Right lobe of liver (tissue), 4 donors: ENCODE measurements at regions not wholly inside any gene's neighbourhood (a gene's known extent, or its start where the extent isn't known, plus 50 kb on each side); places are given as distances from the start of the nearest gene placed in this dataset.
"Not testable (repeated sequence)": the region's sequence is repeated elsewhere in the genome, so short reads cannot be mapped to it uniquely, and the experiment has no call there.

ENCODE experiments used
- POLR2A ChIP-seq: fragments of 450-650 bp; IDR thresholded peaks from one replicate; pipeline ENCODE4 v1.6.1; 2017; ENCODE audit warnings: antibody characterized with exemption, mild to moderate bottlenecking
- TF ChIP-seq, protein P1 (sequence below), 4 donors: fragments of 200-600 bp in 3 of 4; fragments of 450-650 bp in 1 of 4; IDR thresholded peaks; one replicate each; pipeline versions ENCODE4 v1.5.1 to v1.8.0; 2016 to 2022; ENCODE audit warnings: antibody characterized with exemption in 4 of 4, mild to moderate bottlenecking in 2 of 4
- donor health status: DM: no; HTN: no; CAD: no.
- donor health status: DM: no; HTN: no; CAD: no.
- donor health status: DM: no; HTN: yes; CAD: no.

DNA sequence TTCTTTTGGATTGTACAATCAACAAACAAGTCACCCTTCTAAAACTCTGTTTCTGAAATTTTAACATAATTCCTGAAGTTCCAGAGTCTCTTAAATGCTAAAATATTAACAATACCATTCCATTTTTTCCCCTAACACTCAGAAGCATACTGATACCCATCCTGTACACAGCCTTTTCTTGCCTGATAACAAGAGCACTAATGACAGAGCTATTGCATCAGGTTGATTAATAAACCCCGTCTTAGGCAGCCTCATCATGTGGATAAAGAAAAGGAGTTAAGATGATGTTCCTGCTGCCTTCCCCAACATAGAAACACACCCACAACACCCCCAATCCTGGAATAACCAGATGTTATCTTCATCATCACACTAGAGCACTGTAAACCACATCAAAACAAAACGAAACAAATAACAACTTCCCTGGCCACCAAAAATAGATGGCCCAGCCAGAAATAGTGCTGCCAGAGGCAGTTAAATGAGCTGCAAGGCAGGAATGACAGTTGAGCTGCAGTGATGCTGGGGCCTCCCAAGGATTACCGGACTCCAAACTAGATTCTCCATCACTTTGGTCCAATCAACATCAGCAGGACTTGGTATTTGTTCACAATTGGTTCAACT, 146.6 kb upstream of the NBPF9 start:
- TF ChIP-seq, protein P1, sequence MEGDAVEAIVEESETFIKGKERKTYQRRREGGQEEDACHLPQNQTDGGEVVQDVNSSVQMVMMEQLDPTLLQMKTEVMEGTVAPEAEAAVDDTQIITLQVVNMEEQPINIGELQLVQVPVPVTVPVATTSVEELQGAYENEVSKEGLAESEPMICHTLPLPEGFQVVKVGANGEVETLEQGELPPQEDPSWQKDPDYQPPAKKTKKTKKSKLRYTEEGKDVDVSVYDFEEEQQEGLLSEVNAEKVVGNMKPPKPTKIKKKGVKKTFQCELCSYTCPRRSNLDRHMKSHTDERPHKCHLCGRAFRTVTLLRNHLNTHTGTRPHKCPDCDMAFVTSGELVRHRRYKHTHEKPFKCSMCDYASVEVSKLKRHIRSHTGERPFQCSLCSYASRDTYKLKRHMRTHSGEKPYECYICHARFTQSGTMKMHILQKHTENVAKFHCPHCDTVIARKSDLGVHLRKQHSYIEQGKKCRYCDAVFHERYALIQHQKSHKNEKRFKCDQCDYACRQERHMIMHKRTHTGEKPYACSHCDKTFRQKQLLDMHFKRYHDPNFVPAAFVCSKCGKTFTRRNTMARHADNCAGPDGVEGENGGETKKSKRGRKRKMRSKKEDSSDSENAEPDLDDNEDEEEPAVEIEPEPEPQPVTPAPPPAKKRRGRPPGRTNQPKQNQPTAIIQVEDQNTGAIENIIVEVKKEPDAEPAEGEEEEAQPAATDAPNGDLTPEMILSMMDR (IDR thresholded peaks at IDR 0.05): not testable (repeated sequence)
- TF ChIP-seq POLR2A: not testable (repeated sequence)
